SHP77 treated with DMSO at 0.1 percent for 48 hours (cell line): ENCODE measurements at regions not wholly inside any gene's neighbourhood (a gene's known extent, or its start where the extent isn't known, plus 50 kb on each side); places are given as distances from the start of the nearest gene placed in this dataset.
"Not testable (repeated sequence)": the region's sequence is repeated elsewhere in the genome, so short reads cannot be mapped to it uniquely, and the experiment has no call there.

ENCODE experiments used
- DNase-seq: peaks from one replicate; lab custom pipeline; 2025; lab: John Stamatoyannopoulos, UW

DNA sequence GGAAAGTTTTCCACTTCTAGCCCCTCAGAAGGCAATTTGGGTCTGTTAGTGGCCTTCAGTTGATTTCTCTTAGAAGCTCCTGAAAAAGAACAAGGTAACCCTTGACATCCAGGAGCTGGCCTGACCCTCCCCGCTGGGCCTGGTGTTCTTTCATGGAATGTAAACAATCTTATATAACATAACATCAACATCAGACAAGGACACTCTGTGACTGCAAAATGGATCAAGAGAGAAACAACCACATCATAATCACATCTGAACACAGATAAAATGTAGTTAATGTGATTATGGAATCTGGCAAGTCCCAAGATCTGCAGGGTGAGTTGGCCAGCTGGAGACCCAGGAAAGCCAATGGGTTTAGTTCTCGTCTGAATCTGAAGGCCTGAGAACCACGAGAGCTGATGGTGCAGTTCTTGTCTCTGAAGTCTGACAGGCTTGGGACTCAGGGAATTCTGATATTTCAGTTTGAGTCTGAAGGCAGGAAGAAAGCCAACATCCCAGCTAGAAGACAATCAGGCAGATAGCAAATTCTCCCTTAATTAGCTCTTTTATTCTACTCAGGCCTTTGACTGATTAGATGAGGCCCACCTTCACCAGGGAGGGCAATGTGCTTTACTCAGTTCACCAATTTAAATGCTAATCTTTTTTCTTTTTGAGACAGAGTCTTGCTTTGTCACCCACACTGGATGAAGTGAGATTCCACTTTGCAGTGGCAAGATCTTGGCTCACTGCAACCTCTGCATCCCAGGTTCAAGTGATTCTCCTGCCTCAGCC is 91.4 kb upstream of the NAMPT start:
- DNase-seq: no peak

DNA sequence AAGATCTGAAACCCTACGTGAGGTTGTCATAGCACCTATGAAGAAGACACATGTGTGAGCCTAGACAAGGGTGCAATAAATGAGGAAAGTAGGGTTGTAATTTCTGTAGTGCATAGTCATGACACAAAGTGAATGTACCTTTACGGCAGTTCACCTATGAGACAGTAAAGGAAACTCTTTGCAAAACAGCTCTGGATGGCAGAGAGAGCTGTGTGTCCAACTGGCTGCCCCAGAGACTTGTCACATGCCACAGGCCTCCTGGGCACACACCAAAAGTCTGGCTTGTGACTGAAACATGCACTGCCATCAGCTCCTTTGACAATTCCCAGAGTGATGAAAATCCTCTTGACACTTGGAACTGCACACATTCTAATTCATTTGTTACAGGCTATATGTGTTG is 90.7 kb upstream of the NAMPT start:
- no peak for DNase-seq

DNA sequence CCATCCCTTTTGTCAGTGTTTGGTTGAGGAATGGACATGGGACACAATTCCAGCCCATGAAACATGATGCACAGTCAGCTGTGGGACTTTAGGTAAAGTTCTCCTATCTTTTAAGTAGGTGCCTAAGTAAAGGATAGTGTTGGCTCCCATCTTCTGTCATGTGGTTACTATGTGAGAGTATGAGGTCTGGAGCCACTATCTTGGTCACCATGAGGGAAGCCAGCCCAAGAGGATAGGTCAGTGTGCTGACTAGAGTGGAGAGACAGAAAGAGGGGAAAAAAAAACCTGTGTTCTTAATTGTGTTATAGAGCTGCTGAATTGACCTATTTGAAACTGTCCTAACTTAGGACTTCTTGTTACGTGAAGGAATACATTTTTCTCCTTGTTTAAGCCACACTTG is 89.7 kb upstream of the NAMPT start:
- no peak for DNase-seq

DNA sequence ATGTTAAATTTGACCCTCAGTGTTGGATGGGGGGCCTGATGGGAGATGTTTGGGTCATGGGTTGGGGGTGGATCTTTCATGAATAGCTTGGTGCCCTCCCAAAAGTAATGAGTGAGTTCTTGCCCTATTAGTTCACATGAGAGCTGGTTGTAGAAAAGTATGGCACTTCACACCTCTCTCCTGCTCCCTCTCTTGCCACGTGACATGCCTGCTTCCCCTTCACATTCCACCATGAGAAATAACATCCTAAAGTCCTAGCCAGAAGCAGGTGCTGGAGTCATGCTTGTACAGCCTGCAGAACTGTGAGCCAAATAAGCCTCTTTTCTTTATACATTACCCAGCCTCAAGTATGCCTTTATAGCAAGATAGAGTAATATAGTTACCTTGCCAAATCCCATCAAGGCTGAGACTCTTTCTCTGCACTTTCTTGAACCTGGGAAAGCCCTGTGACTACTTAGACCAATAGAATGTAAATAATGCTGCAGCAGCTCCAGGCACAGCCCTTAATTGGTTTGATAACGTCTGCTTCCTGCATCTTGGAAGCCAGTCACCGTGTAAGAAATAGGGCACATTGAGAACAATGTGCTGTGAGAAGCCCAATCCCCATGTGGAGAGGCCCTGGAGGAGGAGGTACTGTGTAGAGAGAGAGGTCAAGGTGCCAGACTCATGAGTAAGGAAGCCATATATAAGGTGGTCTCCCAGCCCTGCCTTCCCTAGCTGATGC is 88.0 kb upstream of the NAMPT start:
- DNase-seq: no peak

DNA sequence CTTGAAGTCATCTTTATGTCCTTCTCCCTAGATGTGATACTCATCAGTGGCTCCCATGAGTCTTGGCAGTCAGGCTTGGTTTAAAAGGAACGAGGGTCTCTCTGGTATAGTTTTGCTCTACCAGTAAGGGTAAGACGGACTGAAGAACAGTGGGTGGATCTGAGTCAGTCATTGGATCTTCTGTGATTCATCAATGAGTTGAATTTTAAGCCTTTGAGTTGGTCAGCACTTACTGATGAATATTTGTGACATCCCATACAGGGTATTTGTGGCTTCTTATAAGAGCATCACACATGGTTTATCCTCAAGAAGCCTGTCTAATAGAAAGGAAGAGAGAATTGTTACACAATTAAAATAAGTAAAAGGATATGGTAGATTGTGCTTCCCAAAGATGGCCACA is 87.3 kb upstream of the NAMPT start:
- DNase-seq: no peak

DNA sequence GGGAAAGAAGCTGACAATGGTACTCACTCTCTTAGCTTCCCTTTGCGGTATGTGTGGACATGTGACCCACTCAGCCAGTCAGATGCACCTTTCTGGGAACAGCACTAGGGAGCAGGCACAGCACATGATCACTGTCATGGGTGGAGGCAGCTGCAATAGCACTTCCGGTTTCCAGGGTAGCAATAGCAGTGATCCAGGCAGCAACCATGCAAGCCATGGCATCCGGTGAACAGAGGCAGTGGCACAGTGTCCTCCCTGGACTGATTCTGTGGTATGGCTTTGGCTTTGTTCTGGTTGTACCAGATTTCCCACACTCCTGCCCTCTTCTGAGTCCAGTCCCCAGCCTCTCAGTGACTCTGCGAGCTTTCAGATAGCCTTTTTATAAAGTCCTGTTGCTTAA is 86.8 kb upstream of the NAMPT start:
- DNase-seq: no peak

DNA sequence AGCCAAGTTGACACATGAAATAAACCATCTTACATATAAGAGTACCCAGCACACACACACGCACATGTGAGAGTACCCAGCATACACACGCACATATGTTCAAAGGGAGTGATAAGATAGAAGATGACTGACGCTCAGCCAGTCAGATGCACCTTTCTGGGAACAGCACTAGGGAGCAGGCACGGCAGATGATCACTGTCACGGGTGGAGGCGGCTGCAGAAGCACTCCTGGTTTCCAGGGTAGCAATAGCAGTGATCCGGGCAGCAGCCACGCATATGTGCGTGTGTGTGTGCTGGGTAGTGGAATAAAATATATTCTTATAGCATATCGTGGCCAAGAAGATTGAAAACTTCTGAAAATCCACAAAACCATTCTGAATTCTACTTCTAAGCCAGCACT is 85.8 kb upstream of the NAMPT start:
- no peak for DNase-seq

DNA sequence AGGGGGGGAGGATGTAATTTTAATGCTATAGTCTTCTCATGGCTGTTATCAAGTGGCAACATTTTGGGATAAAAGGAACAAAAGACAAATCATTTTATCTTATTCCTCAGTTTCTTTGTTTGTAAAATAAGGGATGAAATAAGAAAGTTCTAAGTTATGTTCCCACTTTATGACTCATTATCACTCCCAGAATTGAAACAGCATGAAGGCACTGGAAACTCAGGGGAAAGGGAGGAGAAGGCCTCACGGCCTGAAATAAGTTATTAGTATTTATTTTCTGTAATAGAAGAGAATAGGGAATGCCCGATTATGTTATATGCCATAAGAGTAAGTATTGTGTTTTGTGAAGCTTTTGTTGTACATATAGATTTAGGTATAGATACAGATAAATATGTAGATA is 85.0 kb upstream of the NAMPT start:
- DNase-seq: no peak

DNA sequence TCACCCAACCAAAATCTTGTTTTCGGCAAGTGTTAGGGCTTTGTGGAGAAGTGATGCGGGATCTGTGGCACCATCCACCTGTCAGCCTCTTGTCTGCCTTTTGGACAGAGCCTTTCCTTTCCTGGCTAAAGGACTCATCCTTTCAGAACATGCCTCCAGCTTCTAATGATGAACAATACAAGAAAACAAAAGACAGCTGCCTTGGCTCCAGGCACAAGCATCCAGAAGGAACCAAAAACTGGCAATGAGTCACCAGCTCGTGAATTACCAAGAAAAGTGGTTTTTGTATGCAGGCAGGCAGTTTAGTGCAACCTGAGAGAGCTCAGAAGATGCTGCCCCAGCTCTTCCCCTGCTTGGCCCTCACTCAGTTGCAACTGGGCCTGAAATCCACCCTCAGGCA is 84.6 kb upstream of the NAMPT start:
- DNase-seq: no peak

DNA sequence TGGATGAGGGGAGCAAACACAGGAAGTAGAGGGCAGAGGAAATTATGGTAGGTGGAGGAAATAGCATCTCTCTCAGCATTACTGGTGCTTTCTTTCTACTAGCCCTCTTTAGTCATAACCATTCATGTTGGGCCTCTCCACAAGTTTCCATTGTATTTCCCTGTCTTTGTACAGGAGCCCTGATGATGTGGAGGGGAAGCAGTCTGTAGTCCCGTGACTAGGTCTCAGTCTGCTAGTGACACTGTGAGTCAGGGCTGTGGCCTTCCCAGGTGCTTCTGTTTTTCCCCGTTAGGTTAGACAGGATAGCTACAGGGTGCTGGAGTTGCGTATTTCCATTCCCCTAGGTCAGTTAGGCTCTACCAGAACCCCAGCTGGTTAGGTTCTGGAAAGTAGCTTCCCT is 82.9 kb upstream of the NAMPT start:
- DNase-seq: no peak

DNA sequence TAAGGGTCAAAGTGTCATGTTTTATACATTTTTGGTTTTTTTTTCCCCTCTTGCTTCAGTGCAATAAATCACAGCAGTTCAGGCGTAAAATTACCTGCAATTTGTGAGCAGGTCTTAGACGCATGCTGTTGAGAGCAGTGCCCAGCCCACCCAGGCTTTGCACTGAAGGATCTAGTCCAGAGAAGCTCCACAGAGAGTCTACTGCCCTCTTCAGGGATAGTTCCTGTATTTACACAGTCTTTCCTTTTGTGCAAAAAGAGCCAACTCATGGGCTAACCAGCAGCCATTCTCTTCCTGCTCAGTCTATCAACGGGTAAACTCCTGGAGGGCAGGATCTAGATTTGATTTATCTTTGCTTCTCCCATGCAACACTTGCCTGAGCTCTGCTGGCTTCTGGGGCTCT is 82.2 kb upstream of the NAMPT start:
- DNase-seq: no peak

DNA sequence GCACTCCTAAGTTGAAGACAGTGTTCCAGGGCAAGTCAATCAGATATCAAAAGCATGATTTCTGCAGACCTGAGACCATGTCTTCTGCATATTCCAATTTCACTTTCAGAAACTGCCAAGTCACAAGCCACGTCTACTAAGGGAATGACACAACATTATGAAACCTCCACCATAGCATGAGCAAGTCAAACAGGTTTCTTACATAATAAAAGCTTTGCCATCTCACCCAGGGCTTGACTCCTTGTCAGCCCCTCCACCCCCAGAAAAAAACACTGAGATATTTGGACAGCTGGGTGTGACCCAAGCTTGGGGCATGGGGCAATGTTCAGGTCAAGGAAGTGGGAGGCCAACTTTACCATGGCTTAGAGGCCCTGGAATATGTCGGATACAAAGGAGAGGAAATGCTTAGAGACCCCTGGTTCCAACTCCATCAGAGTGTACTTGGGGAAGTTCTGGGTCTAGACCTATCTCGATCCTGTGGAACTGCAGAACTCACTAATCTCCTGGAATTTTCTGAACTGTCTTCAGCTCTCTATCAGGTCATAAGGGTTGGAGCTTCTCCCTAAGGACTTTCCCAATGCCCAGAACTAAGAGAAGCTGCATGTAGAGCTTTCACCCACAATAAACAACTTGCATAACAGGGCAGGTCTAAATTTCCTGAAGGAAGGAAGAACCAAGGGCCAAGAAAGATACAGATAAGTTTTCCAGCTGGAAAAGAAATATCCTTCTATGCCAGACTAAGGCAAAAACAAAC is 80.6 kb upstream of the NAMPT start:
- no peak for DNase-seq

DNA sequence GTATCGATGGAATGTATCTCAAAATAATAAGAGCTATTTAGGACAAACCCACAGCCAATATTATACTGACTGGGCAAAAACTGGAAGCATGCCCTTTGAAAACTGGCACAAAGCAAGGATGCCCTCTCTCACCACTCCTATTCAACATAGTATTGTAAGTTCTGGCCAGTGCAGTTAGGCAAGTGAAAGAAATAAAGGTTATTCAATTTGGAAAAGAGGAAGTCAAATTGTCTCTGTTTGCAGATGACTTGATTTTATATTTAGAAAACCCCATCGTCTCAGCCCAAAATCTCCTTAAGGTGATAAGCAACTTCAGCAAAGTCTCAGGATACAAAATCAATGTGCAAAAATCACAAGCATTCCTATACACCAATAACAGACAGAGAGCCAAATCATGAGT is 77.7 kb upstream of the NAMPT start:
- not testable (repeated sequence) for DNase-seq

DNA sequence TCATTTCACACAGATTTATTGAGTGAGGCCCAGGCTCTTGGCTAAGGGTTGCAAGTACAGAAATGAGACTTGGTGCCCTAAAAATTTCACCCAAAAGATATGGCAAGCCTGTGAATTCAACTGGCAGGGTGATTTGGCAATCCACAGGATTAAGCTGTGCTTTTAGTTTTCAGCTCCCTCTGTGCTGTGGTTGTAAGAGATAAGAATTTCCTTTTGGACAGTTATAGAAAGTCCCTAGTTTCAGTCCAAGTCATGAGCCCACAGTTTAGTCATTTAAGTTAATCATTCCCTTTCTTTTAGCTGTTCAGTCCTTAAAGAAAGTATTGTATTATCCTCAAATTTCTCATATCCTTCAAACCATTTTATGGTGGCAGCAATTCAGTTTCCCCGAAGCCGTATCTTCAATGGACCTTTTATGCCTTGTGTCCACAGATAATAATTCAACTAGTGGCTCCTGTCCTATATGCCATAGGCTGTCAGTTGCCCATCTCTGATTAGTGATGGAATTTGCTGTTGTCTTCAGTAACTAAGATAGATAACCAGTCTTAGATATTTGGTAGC is 73.4 kb upstream of the NAMPT start:
- DNase-seq: no peak

DNA sequence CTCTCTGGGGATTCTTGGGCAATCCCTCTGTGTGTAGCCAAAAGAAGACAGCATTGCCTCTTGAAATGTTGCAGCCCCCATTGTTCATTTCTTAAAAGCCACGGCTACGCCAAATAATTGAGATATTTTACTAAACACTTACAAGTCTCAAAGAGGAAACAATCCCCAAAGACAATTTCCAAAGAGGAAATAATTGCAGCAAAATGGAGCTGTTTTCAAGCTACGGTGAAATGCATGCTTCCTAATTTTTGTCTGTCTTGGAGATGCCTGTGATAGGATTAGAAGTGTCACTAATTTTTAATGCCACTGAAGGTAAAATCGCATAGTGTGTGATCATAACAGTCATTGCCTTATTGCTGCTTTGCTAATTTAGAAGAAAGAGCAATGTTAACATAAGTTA is 72.9 kb upstream of the NAMPT start:
- no peak for DNase-seq

DNA sequence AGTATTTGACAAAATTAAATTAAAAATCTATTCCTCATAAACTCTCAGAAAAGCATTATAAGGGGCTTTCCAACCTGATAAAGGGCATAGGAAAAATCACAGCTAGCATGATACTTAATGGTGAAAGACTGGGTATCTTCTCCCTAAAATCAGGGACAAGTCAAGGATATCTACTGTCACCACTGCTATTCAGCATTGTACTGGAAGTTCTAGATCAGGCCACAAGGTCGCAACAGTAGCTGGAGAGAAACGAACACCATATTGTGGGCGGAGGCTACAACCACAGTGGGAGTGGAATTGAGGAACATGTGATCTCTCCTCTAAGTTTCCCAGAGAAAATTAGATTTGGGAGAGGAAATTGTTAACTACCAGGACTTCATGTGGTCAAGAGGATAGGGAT is 70.0 kb upstream of the NAMPT start:
- no peak for DNase-seq

DNA sequence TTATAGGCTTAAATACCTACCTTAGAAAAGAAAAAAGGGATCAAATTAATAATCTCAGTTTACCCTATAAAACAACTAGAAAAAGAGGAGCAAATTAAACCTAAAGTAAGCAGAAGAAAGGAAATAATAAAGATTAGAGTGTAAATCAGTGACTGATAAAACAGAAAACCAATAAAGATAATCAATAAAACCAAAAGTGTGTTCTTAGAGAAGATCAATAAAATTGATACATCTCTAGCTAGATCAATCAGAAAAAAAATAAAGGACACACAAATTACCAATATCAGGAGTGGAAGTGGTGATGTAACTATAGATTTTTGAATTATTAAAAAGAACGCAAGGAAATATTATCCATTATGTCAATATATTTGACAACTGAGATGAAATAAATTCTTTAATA is 69.2 kb upstream of the NAMPT start:
- no peak for DNase-seq

DNA sequence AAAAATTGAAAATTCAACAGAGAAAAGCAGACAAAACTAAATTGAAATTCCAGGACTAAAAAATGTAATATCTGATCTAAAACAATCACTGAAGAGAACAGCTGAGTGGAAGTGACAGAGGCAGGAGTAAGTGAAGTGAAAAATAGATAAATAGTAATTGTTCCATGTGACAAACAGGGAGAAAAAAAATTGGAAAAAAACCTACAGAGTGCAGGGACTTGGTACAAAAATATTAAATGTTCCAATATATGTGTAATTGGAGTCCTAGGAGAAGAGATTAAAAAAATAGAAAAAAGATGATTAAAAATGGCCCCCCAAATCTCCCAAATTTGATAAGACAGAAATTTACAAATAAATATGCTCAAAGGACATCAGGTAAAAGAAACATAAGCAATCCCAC is 63.4 kb upstream of the NAMPT start:
- no peak for DNase-seq

DNA sequence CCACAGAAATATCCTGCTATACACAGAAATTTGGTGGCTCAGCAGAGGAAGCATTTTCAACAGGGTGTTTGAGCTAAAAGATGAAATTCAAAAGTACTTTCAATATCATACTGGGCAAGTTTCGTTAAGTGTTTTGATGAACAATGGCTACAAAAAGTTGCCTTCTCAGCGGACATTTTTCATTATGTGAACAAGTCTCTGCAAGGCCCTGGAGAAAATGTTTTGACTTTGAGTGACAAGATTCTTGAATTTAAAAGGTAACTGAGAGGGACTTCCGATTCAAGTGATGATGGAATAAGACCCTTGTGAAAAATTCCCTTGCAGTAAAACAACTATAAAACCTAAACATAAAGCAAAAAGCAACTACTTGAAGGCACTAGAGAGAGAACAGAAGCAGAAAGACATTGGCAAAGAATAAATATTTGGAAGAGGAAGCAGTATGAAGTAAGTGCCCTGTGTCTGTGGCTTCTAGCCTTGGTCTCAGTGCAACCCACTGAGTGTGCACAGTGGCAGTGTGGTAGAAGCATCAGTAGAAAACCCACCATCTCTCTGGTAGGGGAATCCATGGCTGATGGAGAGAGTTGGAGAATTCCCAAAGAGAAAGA is 62.5 kb upstream of the NAMPT start:
- DNase-seq: no peak

DNA sequence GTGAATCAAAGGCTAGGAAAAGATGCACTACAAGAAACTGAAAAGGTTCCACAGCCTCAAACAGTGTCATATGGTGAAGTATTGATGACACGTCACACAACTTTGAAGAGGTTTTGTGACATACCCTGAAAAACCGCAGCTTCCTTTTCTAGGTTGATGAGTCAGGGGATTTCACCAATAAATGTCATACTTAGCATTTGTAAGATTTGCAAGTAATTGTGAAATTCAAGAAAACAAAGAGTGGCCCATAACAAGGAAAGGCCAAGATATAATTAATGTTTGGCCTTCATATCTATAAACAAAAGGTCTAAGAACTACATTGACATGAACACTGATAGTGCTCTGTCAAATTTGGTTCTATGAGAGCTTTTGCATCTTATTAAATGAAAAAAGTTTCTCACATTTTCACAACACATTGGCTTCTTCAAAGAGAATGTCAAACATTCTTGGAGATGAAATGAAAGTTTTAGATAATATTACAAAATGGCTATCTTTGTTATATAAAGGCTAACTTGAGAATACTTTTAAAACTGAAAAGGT is 62.0 kb upstream of the NAMPT start:
- no peak for DNase-seq

DNA sequence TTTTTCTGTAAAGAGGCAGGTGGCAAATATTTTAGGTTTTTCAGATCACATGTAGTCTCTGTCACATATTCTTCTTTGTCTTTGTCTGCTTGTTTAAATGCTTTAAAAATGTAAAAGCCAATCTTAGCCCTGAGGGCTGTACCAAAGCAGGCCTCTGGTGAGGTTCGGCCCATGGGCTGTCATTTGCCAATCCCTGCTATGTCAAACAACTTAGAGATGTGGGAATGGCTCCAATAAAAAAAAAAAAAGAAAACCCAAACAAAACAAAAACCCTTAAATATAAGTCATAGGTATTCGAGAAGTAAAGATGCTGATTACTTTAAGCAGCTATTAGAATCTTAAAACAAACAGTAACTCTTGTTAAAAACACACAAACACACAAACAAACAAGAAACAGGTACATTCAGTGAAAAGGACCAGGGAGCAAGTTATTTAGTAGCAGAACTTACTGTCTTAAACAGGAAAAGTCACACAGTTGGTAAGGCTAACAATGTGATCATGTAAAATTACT is 61.4 kb upstream of the NAMPT start:
- no peak for DNase-seq
